H1 (cell line): ENCODE measurements at regions not wholly inside any gene's neighbourhood (a gene's known extent, or its start where the extent isn't known, plus 50 kb on each side); places are given as distances from the start of the nearest gene placed in this dataset.

ENCODE experiments used
- CTCF ChIA-PET: fragments of 300-600 bp; sonication (Branson Sonifier 250); formaldehyde crosslinking; loops from one replicate; lab custom pipeline; 2021; ENCODE audit not compliant: partially characterized antibody; lab: Charles Lee
- POLR2A ChIA-PET: fragments of 300-600 bp; sonication (Branson Sonifier 250); formaldehyde crosslinking; loops from one replicate; lab custom pipeline; 2021; ENCODE audit warnings: inconsistent platforms; ENCODE audit not compliant: partially characterized antibody; lab: Charles Lee
- DNase-seq, 2 experiments: peaks; one replicate each; pipeline versions ENCODE4 v3.0.0 to v3.0.0-alpha.2; 2010 to 2022; ENCODE audit warnings: low spot score in 2 of 2, low read depth in 1 of 2, mixed read lengths in 1 of 2
- FAIRE-seq: peaks from 2 replicates; lab custom pipeline; 2011; peaks lifted over from hg19 to GRCh38; lab: Jason Lieb, UNC
- H2AFZ ChIP-seq: 2 replicates; pipeline ENCODE4 v1.8.1; 2012; ENCODE audit warnings: low read length, inconsistent platforms
- H2AK5ac ChIP-seq: 2 replicates; pipeline ENCODE4 v1.6.1; 2013; ENCODE audit warnings: low read depth, low read length
- H2BK120ac ChIP-seq: replicated peaks from 2 replicates; pipeline ENCODE3; 2013; ENCODE audit warnings: low read depth, low read length, inconsistent platforms
- H2BK12ac ChIP-seq: 2 replicates; pipeline ENCODE4 v1.6.1; 2013; ENCODE audit warnings: low read depth, low read length
- H2BK15ac ChIP-seq: 2 replicates; pipeline ENCODE4 v1.6.1; 2013; ENCODE audit warnings: low read length
- H2BK20ac ChIP-seq: 2 replicates; pipeline ENCODE4 v1.6.1; 2013; ENCODE audit warnings: low read length
- H2BK5ac ChIP-seq: 2 replicates; pipeline ENCODE4 v1.6.1; 2013; ENCODE audit warnings: low read depth, low read length
- H3K14ac ChIP-seq: 2 replicates; pipeline ENCODE4 v1.6.1; 2013; ENCODE audit warnings: inconsistent platforms; ENCODE audit not compliant: insufficient read length
- H3K18ac ChIP-seq: 2 replicates; pipeline ENCODE4 v1.6.1; 2013; ENCODE audit warnings: low read length; ENCODE audit errors: extremely low read depth
- H3K23ac ChIP-seq: 2 replicates; pipeline ENCODE4 v1.6.1; 2013; ENCODE audit warnings: inconsistent platforms; ENCODE audit not compliant: insufficient read length
- H3K23me2 ChIP-seq: 2 replicates; pipeline ENCODE4 v1.6.1; 2013; ENCODE audit warnings: low read depth, low read length
- H3K27ac ChIP-seq: 2 replicates; pipeline ENCODE4 v1.6.1; 2011; ENCODE audit warnings: low read depth, low read length, inconsistent platforms
- H3K27me3 ChIP-seq, 4 experiments: replicated peaks in 1 of 4; 1 replicate in 1 of 4; 2 replicates in 3 of 4; pipeline versions ENCODE4 v1.6.1 to v1.8.1; 2011 to 2013; ENCODE audit warnings: low read length in 3 of 4, mild to moderate bottlenecking in 3 of 4, inconsistent platforms in 2 of 4, mixed read lengths in 2 of 4, moderate library complexity in 1 of 4; ENCODE audit not compliant: control insufficient read depth in 3 of 4, insufficient read depth in 3 of 4; ENCODE audit errors: extremely low read depth in 1 of 4
- H3K36me3 ChIP-seq, 4 experiments: 2 replicates each; pipeline versions ENCODE4 v1.6.1 to v1.8.1; 2011 to 2013; ENCODE audit warnings: mild to moderate bottlenecking in 4 of 4, low read length in 3 of 4, moderate library complexity in 2 of 4, control low read depth in 1 of 4, inconsistent platforms in 1 of 4; ENCODE audit not compliant: insufficient read depth in 4 of 4, control insufficient read depth in 2 of 4
- H3K4ac ChIP-seq: replicated peaks from 2 replicates; pipeline ENCODE3; 2013; ENCODE audit warnings: low read length, low read depth, mixed read lengths, inconsistent platforms; ENCODE audit not compliant: insufficient read length
- H3K4me1 ChIP-seq, 4 experiments: replicated peaks in 1 of 4; 1 replicate in 1 of 4; 2 replicates in 3 of 4; pipeline versions ENCODE4 v1.6.1 to v1.8.1; 2011 to 2013; ENCODE audit warnings: low read length in 3 of 4, inconsistent platforms in 2 of 4, mixed read lengths in 1 of 4; ENCODE audit not compliant: insufficient read depth in 4 of 4, control insufficient read depth in 3 of 4
- H3K4me2 ChIP-seq, 2 experiments: 2 replicates each; pipeline versions ENCODE4 v1.6.1 to v1.8.1; 2011 to 2013; ENCODE audit warnings: low read depth in 2 of 2, low read length in 2 of 2, control low read depth in 1 of 2, inconsistent platforms in 1 of 2, mild to moderate bottlenecking in 1 of 2; ENCODE audit not compliant: insufficient read depth in 1 of 2
- H3K4me3 ChIP-seq, 4 experiments: fragments of 200-600, 300-600 bp in 1 of 4; sonication (generic), shearing (Covaris generic), sonication (Bioruptor Twin) in 1 of 4; 2 replicates each; pipeline versions ENCODE4 v1.5.1 to v1.8.1; 2011 to 2016; ENCODE audit warnings: low read length in 4 of 4, low read depth in 3 of 4, control low read depth in 2 of 4, inconsistent platforms in 2 of 4, mild to moderate bottlenecking in 2 of 4, mixed read lengths in 1 of 4, moderate library complexity in 1 of 4; ENCODE audit not compliant: insufficient read depth in 2 of 4; ENCODE audit errors: extremely low read depth in 1 of 4
- H3K56ac ChIP-seq: replicated peaks from 2 replicates; pipeline ENCODE3; 2013; ENCODE audit warnings: low read depth, mild to moderate bottlenecking, mixed read lengths, low read length, inconsistent platforms; ENCODE audit not compliant: insufficient read length
- H3K79me1 ChIP-seq: 2 replicates; pipeline ENCODE4 v1.6.1; 2013; ENCODE audit warnings: low read depth, low read length, control low read depth
- H3K79me2 ChIP-seq, 2 experiments: 2 replicates each; pipeline versions ENCODE4 v1.6.1 to v1.8.1; 2012 to 2013; ENCODE audit warnings: low read length in 2 of 2, mild to moderate bottlenecking in 2 of 2, inconsistent platforms in 1 of 2; ENCODE audit not compliant: insufficient read depth in 2 of 2, control insufficient read depth in 1 of 2
- H3K9ac ChIP-seq, 4 experiments: replicated peaks in 1 of 4; 1 replicate in 1 of 4; 2 replicates in 3 of 4; pipeline versions ENCODE4 v1.6.1 to v1.8.1; 2011 to 2013; ENCODE audit warnings: low read depth in 3 of 4, low read length in 3 of 4, control low read depth in 2 of 4, mild to moderate bottlenecking in 2 of 4, moderate library complexity in 2 of 4, inconsistent platforms in 1 of 4; ENCODE audit errors: extremely low read depth in 1 of 4
- H3K9me3 ChIP-seq, 2 experiments: 2 replicates each; pipeline versions ENCODE4 v1.6.1 to v1.8.1; 2012 to 2013; ENCODE audit warnings: mild to moderate bottlenecking in 2 of 2, moderate library complexity in 2 of 2, control low read depth in 1 of 2, inconsistent platforms in 1 of 2, low read depth in 1 of 2, low read length in 1 of 2, mixed read lengths in 1 of 2; ENCODE audit not compliant: insufficient read depth in 2 of 2
- H4K20me1 ChIP-seq, 2 experiments: replicated peaks in 1 of 2; 2 replicates each; pipeline versions ENCODE3 to v1.8.1; 2011 to 2013; ENCODE audit warnings: inconsistent platforms in 2 of 2, low read length in 2 of 2, mild to moderate bottlenecking in 1 of 2; ENCODE audit not compliant: insufficient read depth in 2 of 2, control insufficient read depth in 1 of 2
- H4K5ac ChIP-seq: 2 replicates; pipeline ENCODE4 v1.6.1; 2013; ENCODE audit warnings: low read length, low read depth, mixed read lengths, inconsistent platforms; ENCODE audit not compliant: insufficient read length
- H4K8ac ChIP-seq: 2 replicates; pipeline ENCODE4 v1.8.0; 2013; ENCODE audit warnings: mild to moderate bottlenecking, moderate library complexity, low read length, inconsistent platforms; ENCODE audit not compliant: insufficient read depth; ENCODE audit errors: extremely low read depth
- H4K91ac ChIP-seq: replicated peaks from 2 replicates; pipeline ENCODE3; 2013; ENCODE audit warnings: low read length, mixed read lengths, inconsistent platforms; ENCODE audit not compliant: insufficient read length
- BCL11A ChIP-seq, 2 experiments: IDR thresholded peaks; one replicate each; pipeline ENCODE4 v1.6.1; 2011; ENCODE audit warnings: low read depth in 2 of 2, low read length in 2 of 2, mild to moderate bottlenecking in 2 of 2
- CBX8 ChIP-seq: fragments of 300-800, 300-1000 bp; sonication (generic); IDR thresholded peaks from 2 replicates; pipeline ENCODE4 v1.7.1; 2016; ENCODE audit warnings: low read depth, low read length, borderline replicate concordance
- CEBPB ChIP-seq: IDR thresholded peaks from 2 replicates; pipeline ENCODE4 v1.6.1; 2012; ENCODE audit warnings: low read depth, low read length
- CTCF ChIP-seq, 3 experiments: IDR thresholded peaks; 1 replicate in 2 of 3; 2 replicates in 1 of 3; pipeline versions ENCODE4 v1.5.1 to v1.6.1; 2011; ENCODE audit warnings: low read length in 3 of 3, mild to moderate bottlenecking in 3 of 3, inconsistent platforms in 2 of 3, low read depth in 1 of 3, moderate library complexity in 1 of 3; ENCODE audit not compliant: insufficient read depth in 1 of 3; ENCODE audit errors: control extremely low read depth in 1 of 3
- EGR1 ChIP-seq: IDR thresholded peaks from 2 replicates; pipeline ENCODE4 v1.6.1; 2011; ENCODE audit warnings: low read depth, low read length, borderline replicate concordance
- GTF2F1 ChIP-seq: IDR thresholded peaks from 2 replicates; pipeline ENCODE4 v1.6.1; 2012; ENCODE audit warnings: low read depth, low read length, improper control_type of control experiment, borderline replicate concordance
- HDAC2 ChIP-seq, 2 experiments: fragments of 300-600 bp in 1 of 2; sonication (generic) in 1 of 2; IDR thresholded peaks; 2 replicates each; pipeline ENCODE4 v1.6.1; 2011 to 2012; ENCODE audit warnings: low read depth in 2 of 2, low read length in 2 of 2, mild to moderate bottlenecking in 2 of 2, moderate library complexity in 2 of 2, borderline replicate concordance in 1 of 2, inconsistent platforms in 1 of 2
- HDAC6 ChIP-seq: IDR thresholded peaks from one replicate; pipeline ENCODE4 v1.7.1; 2012; ENCODE audit warnings: low read depth, mild to moderate bottlenecking, inconsistent platforms, low read length, moderate library complexity
- RAD21 ChIP-seq, 2 experiments: IDR thresholded peaks in 1 of 2; conservative IDR thresholded peaks in 1 of 2; 2 replicates each; pipeline ENCODE4 v1.6.1; 2011; ENCODE audit warnings: low read depth in 2 of 2, low read length in 2 of 2, improper control_type of control experiment in 1 of 2, inconsistent platforms in 1 of 2, mild to moderate bottlenecking in 1 of 2, moderate library complexity in 1 of 2
- RBBP5 ChIP-seq: IDR thresholded peaks from 2 replicates; pipeline ENCODE4 v1.7.1; 2012; ENCODE audit warnings: low read depth, mild to moderate bottlenecking, inconsistent platforms, low read length, moderate library complexity, borderline replicate concordance
- SAP30 ChIP-seq: fragments of 300-600 bp; sonication (generic); IDR thresholded peaks from 2 replicates; pipeline ENCODE4 v1.7.1; 2012; ENCODE audit warnings: low read length, moderate library complexity, mild to moderate bottlenecking, inconsistent platforms; ENCODE audit not compliant: insufficient read depth, insufficient replicate concordance
- SIX5 ChIP-seq: IDR thresholded peaks from 2 replicates; pipeline ENCODE4 v1.6.1; 2011; ENCODE audit warnings: mild to moderate bottlenecking, low read depth, low read length
- WGBS, 2 experiments: shearing (Covaris generic) in 1 of 2; methylation state at CpG; one replicate each; pipeline versions ENCODE4 v1.1.6 to v1.1.7; 2013 to 2015; ENCODE audit warnings: low lambda C conversion rate in 2 of 2, mixed read lengths in 2 of 2, inconsistent platforms in 1 of 2, low coverage in 1 of 2, missing lambda C conversion rate in 1 of 2; ENCODE audit not compliant: insufficient replicate concordance in 2 of 2, insufficient coverage in 1 of 2, insufficient read length in 1 of 2; ENCODE audit errors: extremely low coverage in 1 of 2, missing lambda C conversion rate in 1 of 2; 5-methylcytosine and 5-hydroxymethylcytosine counted together

- Histone ChIP-seq H3K23me2 (no peaks in the 10 kb centered on the region), H3K23ac (no peak overlapping the region), H2BK12ac (no peak overlapping the region), H3K56ac (no peak overlapping the region), H3K27me3 (no peaks in the 10 kb centered on the region), H3K9ac (no peak overlapping the region), H3K4me1 (no peaks in the 10 kb centered on the region), H3K79me1 (no peaks in the 10 kb centered on the region), H3K14ac (no peak overlapping the region), H4K8ac (no peak overlapping the region), H2BK5ac (no peak overlapping the region), H2AFZ (no peak overlapping the region), H3K36me3 (no peaks in the 10 kb centered on the region), H3K18ac (no peak overlapping the region), H3K4me2 (no peak overlapping the region), H2BK20ac (no peak overlapping the region), H3K9me3 (no peaks in the 10 kb centered on the region), H4K20me1 (no peaks in the 10 kb centered on the region), H2AK5ac (no peak overlapping the region), H2BK120ac (no peak overlapping the region), H3K4ac (no peak overlapping the region), H3K4me3 (no peak overlapping the region), H4K5ac (no peak overlapping the region), H3K27ac (no peak overlapping the region), H2BK15ac (no peak overlapping the region), H3K79me2 (no peaks in the 10 kb centered on the region), H4K91ac (no peak overlapping the region)
- FAIRE-seq (no peak), DNase-seq (no peak)
- CTCF ChIA-PET = no interaction called here
- WGBS, 2 experiments = 92% methylated on average over 6 of the region's 6 CpGs; no CpG with 5 or more reads in 1 of the 2 experiments
- POLR2A ChIA-PET = no interaction called here
- no peak for TF ChIP-seq BCL11A (IDR thresholded peaks at IDR 0.05; ENCODE audit: low read depth in 2 of 2, low read length in 2 of 2)
- no peak for TF ChIP-seq GTF2F1
- TF ChIP-seq RBBP5 = no peak
- TF ChIP-seq CTCF (IDR thresholded peaks at IDR 0.05; ENCODE audit: control extremely low read depth in 1 of 3, insufficient read depth in 1 of 3, low read depth in 1 of 3, low read length in 3 of 3) = no peak
- no peak for TF ChIP-seq EGR1
- no peak for TF ChIP-seq RAD21 (IDR thresholded peaks at IDR 0.05 in 1 of 2, conservative IDR thresholded peaks at IDR 0.05 in 1 of 2; ENCODE audit: low read depth in 2 of 2, low read length in 2 of 2)
- TF ChIP-seq CBX8 = no peak
- no peak for TF ChIP-seq HDAC6
- TF ChIP-seq SAP30 = no peak
- TF ChIP-seq CEBPB = no peak
- TF ChIP-seq HDAC2 (IDR thresholded peaks at IDR 0.05; ENCODE audit: borderline replicate concordance in 1 of 2, low read depth in 2 of 2, low read length in 2 of 2) = no peak
- TF ChIP-seq SIX5 = no peak
Observed at GRCh38 chr9:12185856-12186255, 507.3 kb upstream of the TYRP1 start.
